Loucy (cell line): ENCODE measurements at regions not wholly inside any gene's neighbourhood (a gene's known extent, or its start where the extent isn't known, plus 50 kb on each side); places are given as distances from the start of the nearest gene placed in this dataset.

ENCODE experiments used
- EZH2phosphoT487 ChIP-seq: fragments of 200-600 bp; IDR thresholded peaks from 2 replicates; pipeline ENCODE4 v1.6.1; 2018; ENCODE audit warnings: antibody characterized with exemption, mild to moderate bottlenecking, moderate library complexity, borderline replicate concordance
- TF ChIP-seq, protein P1 (sequence below): fragments of 200-600 bp; sonication (generic); conservative IDR thresholded peaks from 2 replicates; pipeline ENCODE4 v1.5.1; 2014; ENCODE audit warnings: mild to moderate bottlenecking, antibody characterized with exemption, low read length

DNA sequence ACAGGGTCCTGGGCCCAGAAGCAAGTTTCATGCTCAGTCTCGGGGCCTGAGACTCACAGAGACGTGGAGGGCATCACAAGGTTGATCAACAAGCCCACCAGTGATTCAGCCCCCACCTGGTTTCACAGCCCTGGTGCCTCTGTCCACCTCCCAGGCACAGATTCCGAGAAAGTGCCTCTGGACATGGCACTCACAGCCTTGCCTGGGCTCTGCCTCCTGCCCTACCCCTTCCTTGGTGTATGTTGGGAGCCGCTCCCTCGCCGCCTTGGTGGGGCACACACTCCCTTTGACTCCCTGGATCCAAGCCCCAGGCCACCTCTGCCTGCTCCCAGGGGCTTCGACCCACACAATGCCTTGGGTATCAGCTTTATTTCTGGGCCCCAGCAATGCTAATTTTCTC lies 200.8 kb upstream of the PPP2R2D start:
- TF ChIP-seq, protein P1, sequence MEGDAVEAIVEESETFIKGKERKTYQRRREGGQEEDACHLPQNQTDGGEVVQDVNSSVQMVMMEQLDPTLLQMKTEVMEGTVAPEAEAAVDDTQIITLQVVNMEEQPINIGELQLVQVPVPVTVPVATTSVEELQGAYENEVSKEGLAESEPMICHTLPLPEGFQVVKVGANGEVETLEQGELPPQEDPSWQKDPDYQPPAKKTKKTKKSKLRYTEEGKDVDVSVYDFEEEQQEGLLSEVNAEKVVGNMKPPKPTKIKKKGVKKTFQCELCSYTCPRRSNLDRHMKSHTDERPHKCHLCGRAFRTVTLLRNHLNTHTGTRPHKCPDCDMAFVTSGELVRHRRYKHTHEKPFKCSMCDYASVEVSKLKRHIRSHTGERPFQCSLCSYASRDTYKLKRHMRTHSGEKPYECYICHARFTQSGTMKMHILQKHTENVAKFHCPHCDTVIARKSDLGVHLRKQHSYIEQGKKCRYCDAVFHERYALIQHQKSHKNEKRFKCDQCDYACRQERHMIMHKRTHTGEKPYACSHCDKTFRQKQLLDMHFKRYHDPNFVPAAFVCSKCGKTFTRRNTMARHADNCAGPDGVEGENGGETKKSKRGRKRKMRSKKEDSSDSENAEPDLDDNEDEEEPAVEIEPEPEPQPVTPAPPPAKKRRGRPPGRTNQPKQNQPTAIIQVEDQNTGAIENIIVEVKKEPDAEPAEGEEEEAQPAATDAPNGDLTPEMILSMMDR: no peak
- no peak for TF ChIP-seq EZH2phosphoT487
